GM21786 (cell line): ENCODE measurements at regions not wholly inside any gene's neighbourhood (a gene's known extent, or its start where the extent isn't known, plus 50 kb on each side); places are given as distances from the start of the nearest gene placed in this dataset.
"Not testable (repeated sequence)": the region's sequence is repeated elsewhere in the genome, so short reads cannot be mapped to it uniquely, and the experiment has no call there.

ENCODE experiments used
- ATAC-seq: cut with Tn5 transposase; IDR thresholded peaks from one replicate; pipeline ENCODE4 v1.9.1; 2021; ENCODE audit not compliant: unreplicated experiment

GRCh38 chr14:41297576-41298327 lies 308.9 kb upstream of the LRFN5 start:
- no peak for ATAC-seq

GRCh38 chr14:41295734-41296133 lies 310.9 kb upstream of the LRFN5 start:
- ATAC-seq: no peak

- no peak for ATAC-seq
Measured at GRCh38 chr14:41289025-41289424, 317.7 kb upstream of the LRFN5 start.

- no peak for ATAC-seq
Measured at GRCh38 chr14:41285186-41285748, 321.4 kb upstream of the LRFN5 start.

- ATAC-seq: no peak
Measured at GRCh38 chr14:41280745-41281144, 325.9 kb upstream of the LRFN5 start.

GRCh38 chr14:41277450-41277849 lies 329.2 kb upstream of the LRFN5 start:
- ATAC-seq: no peak

- ATAC-seq: no peak
Measured at GRCh38 chr14:41257476-41257875, 349.2 kb upstream of the LRFN5 start.

GRCh38 chr14:41235466-41235865 lies 371.2 kb upstream of the LRFN5 start:
- no peak for ATAC-seq

- no peak for ATAC-seq
Measured at GRCh38 chr14:41230683-41231082, 376.0 kb upstream of the LRFN5 start.

- ATAC-seq: no peak
Measured at GRCh38 chr14:41229824-41230223, 376.9 kb upstream of the LRFN5 start.

GRCh38 chr14:41225433-41225832 lies 381.2 kb upstream of the LRFN5 start:
- no peak for ATAC-seq

GRCh38 chr14:41222581-41222980 lies 384.1 kb upstream of the LRFN5 start:
- ATAC-seq: no peak

- ATAC-seq: not testable (repeated sequence)
Measured at GRCh38 chr14:41214978-41215377, 391.7 kb upstream of the LRFN5 start.

- ATAC-seq: no peak
Measured at GRCh38 chr14:41201696-41202095, 405.0 kb upstream of the LRFN5 start.

GRCh38 chr14:41187868-41188267 lies 418.8 kb upstream of the LRFN5 start:
- ATAC-seq: no peak

- no peak for ATAC-seq
Measured at GRCh38 chr14:41171045-41171444, 435.6 kb upstream of the LRFN5 start.

- no peak for ATAC-seq
Measured at GRCh38 chr14:41167040-41167439, 439.6 kb upstream of the LRFN5 start.

GRCh38 chr14:41154143-41154807 lies 452.4 kb upstream of the LRFN5 start:
- no peak for ATAC-seq

GRCh38 chr14:41146391-41146790 lies 460.3 kb upstream of the LRFN5 start:
- ATAC-seq: no peak

GRCh38 chr14:41144370-41144769 lies 462.3 kb upstream of the LRFN5 start:
- no peak for ATAC-seq

GRCh38 chr14:41137741-41138140 lies 468.9 kb upstream of the LRFN5 start:
- no peak for ATAC-seq

- no peak for ATAC-seq
Measured at GRCh38 chr14:41130274-41130673, 476.4 kb upstream of the LRFN5 start.
